Thoracic aorta (tissue), 2 donors: ENCODE measurements at regions not wholly inside any gene's neighbourhood (a gene's known extent, or its start where the extent isn't known, plus 50 kb on each side); places are given as distances from the start of the nearest gene placed in this dataset.
"Not testable (repeated sequence)": the region's sequence is repeated elsewhere in the genome, so short reads cannot be mapped to it uniquely, and the experiment has no call there.

ENCODE experiments used
- ATAC-seq: fragments of 150-250 bp; one replicate; pipeline ENCODE4 v1.8.0; 2017; ENCODE audit warnings: low read depth; ENCODE audit not compliant: insufficient number of reproducible peaks, low FRiP score
- DNase-seq: peaks from one replicate; pipeline ENCODE4 v3.0.0-alpha.2; 2020; ENCODE audit warnings: low spot score
- H3K27ac ChIP-seq, 2 donors: fragments of 200-600 bp; sonication (generic); 1 replicate in 1 of 2; 2 replicates in 1 of 2; pipeline ENCODE4 v1.5.1; 2016; ENCODE audit warnings: mild to moderate bottlenecking in 2 of 2, moderate library complexity in 2 of 2
- H3K27me3 ChIP-seq: fragments of 200-600 bp; sonication (generic); replicated peaks from 2 replicates; pipeline ENCODE4 v1.6.0; 2016; ENCODE audit warnings: mild to moderate bottlenecking; ENCODE audit not compliant: insufficient read depth
- H3K36me3 ChIP-seq: fragments of 200-600 bp; sonication (generic); one replicate; pipeline ENCODE4 v1.5.1; 2016
- H3K4me1 ChIP-seq, 2 donors: fragments of 200-600 bp; sonication (generic); 1 replicate in 1 of 2; 2 replicates in 1 of 2; pipeline versions ENCODE4 v1.5.1 to v1.6.0; 2016; ENCODE audit warnings: low read depth in 2 of 2, mild to moderate bottlenecking in 1 of 2; ENCODE audit not compliant: control insufficient read depth in 1 of 2
- H3K4me3 ChIP-seq: fragments of 200-600 bp; sonication (generic); 2 replicates; pipeline ENCODE4 v1.5.1; 2016; ENCODE audit warnings: mild to moderate bottlenecking
- H3K9me3 ChIP-seq: fragments of 200-600 bp; sonication (generic); 2 replicates; pipeline ENCODE4 v1.5.1; 2016

- H3K9me3 ChIP-seq, H3K36me3 ChIP-seq, ATAC-seq, H3K4me1 ChIP-seq, H3K4me3 ChIP-seq, H3K27ac ChIP-seq, DNase-seq, H3K27me3 ChIP-seq: not testable (repeated sequence)
Measured at GRCh38 chr7:73166152-73166551, 80.3 kb upstream of the SPDYE9 start.

- not testable (repeated sequence) for H3K4me3 ChIP-seq, ATAC-seq, H3K27me3 ChIP-seq, DNase-seq, H3K4me1 ChIP-seq, H3K27ac ChIP-seq, H3K36me3 ChIP-seq, H3K9me3 ChIP-seq
Measured at GRCh38 chr7:73162680-73163079, 76.8 kb upstream of the SPDYE9 start.

GRCh38 chr7:73161727-73162126, 75.9 kb upstream of the SPDYE9 start:
- not testable (repeated sequence) for H3K36me3 ChIP-seq, H3K4me1 ChIP-seq, ATAC-seq, H3K27me3 ChIP-seq, H3K4me3 ChIP-seq, DNase-seq, H3K9me3 ChIP-seq, H3K27ac ChIP-seq

- not testable (repeated sequence) for H3K27ac ChIP-seq, H3K36me3 ChIP-seq, H3K9me3 ChIP-seq, H3K4me3 ChIP-seq, ATAC-seq, DNase-seq, H3K4me1 ChIP-seq, H3K27me3 ChIP-seq
Measured at GRCh38 chr7:73157169-73157661, 71.4 kb upstream of the SPDYE9 start.

GRCh38 chr7:73156510-73157168, 70.8 kb upstream of the SPDYE9 start:
- peak overlapping the region; percentile 36 for H3K4me3 ChIP-seq
- not testable (repeated sequence) for ATAC-seq, H3K27ac ChIP-seq

GRCh38 chr7:73154586-73155038, 68.8 kb upstream of the SPDYE9 start:
- H3K9me3 ChIP-seq, result not testable (repeated sequence)

More at GRCh38 chr7:73156510-73157168, 70.8 kb upstream of the SPDYE9 start:
- H3K27me3 ChIP-seq, H3K36me3 ChIP-seq, H3K9me3 ChIP-seq, H3K4me1 ChIP-seq, DNase-seq: not testable (repeated sequence)

GRCh38 chr7:73153921-73154585, 68.2 kb upstream of the SPDYE9 start:
- not testable (repeated sequence) for H3K9me3 ChIP-seq, H3K27ac ChIP-seq, H3K36me3 ChIP-seq, H3K27me3 ChIP-seq, ATAC-seq, DNase-seq, H3K4me1 ChIP-seq
- H3K4me3 ChIP-seq, result peak overlapping the region; percentile 66

More at GRCh38 chr7:73154586-73155038, 68.8 kb upstream of the SPDYE9 start:
- not testable (repeated sequence) for H3K27me3 ChIP-seq, H3K36me3 ChIP-seq, H3K4me1 ChIP-seq, H3K27ac ChIP-seq
- ATAC-seq (peak; percentile 86), DNase-seq (peak; percentile 9)
- H3K4me3 ChIP-seq, result peak overlapping the region; percentile 66

GRCh38 chr7:73148570-73148969, 62.7 kb upstream of the SPDYE9 start:
- H3K36me3 ChIP-seq, H3K4me3 ChIP-seq, H3K9me3 ChIP-seq, H3K27me3 ChIP-seq, ATAC-seq, H3K27ac ChIP-seq, H3K4me1 ChIP-seq, DNase-seq: not testable (repeated sequence)

GRCh38 chr7:73147681-73148080, 61.8 kb upstream of the SPDYE9 start:
- not testable (repeated sequence) for H3K36me3 ChIP-seq, H3K9me3 ChIP-seq, ATAC-seq, DNase-seq, H3K27me3 ChIP-seq, H3K27ac ChIP-seq, H3K4me1 ChIP-seq, H3K4me3 ChIP-seq

GRCh38 chr7:73143993-73144392, 58.2 kb upstream of the SPDYE9 start:
- not testable (repeated sequence) for DNase-seq, ATAC-seq, H3K27ac ChIP-seq, H3K36me3 ChIP-seq, H3K4me3 ChIP-seq, H3K4me1 ChIP-seq, H3K9me3 ChIP-seq, H3K27me3 ChIP-seq

GRCh38 chr7:73137922-73138321, 52.1 kb upstream of the SPDYE9 start:
- not testable (repeated sequence) for H3K27ac ChIP-seq, DNase-seq

More at GRCh38 chr7:73137922-73138321, 52.1 kb upstream of the SPDYE9 start:
- H3K36me3 ChIP-seq, H3K4me1 ChIP-seq, H3K27me3 ChIP-seq, ATAC-seq, H3K4me3 ChIP-seq, H3K9me3 ChIP-seq: not testable (repeated sequence)
